NCI-H446 (cell line): ENCODE measurements at regions not wholly inside any gene's neighbourhood (a gene's known extent, or its start where the extent isn't known, plus 50 kb on each side); places are given as distances from the start of the nearest gene placed in this dataset.
A peak's percentile ranks its signal among the peaks of the same experiment; 100 is the strongest.

Experiments
- DNase-seq, 2 experiments: peaks; one replicate each; lab custom pipeline; 2025; lab: John Stamatoyannopoulos, UW

- DNase-seq: peak in 1 of 2 experiments; percentile 10
Observed at GRCh38 chr10:85222300-85222699, 893.9 kb downstream of the CCSER2 start.

- DNase-seq: peak; percentile 67 to 85
Observed at GRCh38 chr10:85224366-85224940, 896.1 kb downstream of the CCSER2 start.

DNA sequence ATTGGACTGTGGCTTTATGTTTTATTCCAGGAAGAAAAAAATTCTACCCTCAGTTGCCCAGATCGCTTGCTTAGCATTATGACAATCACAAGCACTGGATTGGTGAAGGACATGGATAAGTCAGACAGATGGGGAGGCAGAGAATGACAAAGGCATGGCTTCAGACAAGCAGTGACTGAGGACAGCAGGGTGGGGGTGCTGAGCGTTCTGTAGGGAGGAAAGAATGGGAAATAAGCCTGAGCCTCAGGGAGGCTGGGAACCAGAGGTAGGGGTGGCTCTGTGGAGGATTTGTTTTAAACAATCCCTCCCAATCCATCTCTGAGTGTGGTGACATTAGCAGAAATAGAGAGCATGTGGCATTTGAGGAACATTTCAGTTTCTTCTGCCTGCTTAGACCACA is 896.9 kb downstream of the CCSER2 start:
- DNase-seq: no peak

DNA sequence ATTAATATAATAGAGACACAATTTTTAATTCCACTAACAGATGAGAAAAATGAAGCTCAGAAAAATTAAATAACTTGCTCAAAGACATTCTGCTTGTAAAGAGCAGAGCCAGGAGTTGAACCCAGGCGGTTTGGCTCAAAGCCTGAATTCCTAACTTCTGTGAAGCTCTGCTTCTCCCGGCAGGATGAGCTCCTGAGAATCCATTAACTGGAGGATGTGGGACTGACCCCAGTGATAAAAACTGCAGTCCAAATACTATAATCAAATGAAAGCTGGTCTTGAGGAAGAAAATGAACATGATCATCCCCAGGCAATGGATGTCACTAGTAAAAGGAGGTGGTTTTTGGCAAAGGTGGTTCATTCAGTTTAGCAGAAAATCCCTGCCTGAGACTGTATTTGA is 898.2 kb downstream of the CCSER2 start:
- no peak for DNase-seq

DNA sequence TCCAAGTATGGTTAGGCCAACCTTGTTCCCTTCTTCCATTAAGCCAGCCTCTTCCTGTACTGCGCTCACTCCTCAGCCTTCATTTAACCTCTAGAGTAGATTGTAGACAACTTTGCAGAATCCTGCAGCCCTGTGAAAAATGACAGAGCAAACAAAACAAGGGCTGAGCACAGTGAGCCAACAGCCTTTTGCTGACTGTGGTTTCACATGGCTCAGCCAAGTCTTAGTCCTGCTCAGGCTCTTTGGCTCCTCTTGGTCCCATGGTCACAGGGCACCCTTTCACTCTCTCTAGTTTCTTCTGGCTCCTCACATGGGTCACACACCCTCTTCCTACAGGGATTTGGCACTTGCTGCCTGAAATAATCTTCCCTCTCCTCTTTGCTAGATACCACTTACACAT is 900.3 kb downstream of the CCSER2 start:
- DNase-seq: no peak

GRCh38 chr10:85231534-85232270 is 903.3 kb downstream of the CCSER2 start:
- no peak for DNase-seq

DNA sequence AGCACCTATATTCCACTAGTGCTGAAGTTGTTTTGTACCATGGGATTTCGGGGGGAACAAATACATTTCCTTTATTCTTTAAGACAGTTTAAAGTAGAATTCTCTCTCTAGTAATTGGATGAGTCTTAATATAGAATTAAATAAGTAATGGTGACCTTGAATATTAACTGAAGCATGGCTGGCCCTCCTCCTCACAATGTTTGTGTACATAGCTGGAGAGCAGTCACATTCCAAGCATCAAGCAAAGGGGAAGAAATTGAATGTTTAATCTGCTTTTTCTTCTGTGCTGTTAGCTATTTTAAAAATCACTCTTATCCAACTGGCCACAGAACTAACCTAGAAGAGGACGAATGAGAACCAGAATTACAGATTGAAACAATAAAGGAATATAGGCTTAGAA is 906.9 kb downstream of the CCSER2 start:
- DNase-seq: peak in 1 of 2 experiments; percentile 11

GRCh38 chr10:85238676-85239075 is 910.3 kb downstream of the CCSER2 start:
- DNase-seq: no peak

DNA sequence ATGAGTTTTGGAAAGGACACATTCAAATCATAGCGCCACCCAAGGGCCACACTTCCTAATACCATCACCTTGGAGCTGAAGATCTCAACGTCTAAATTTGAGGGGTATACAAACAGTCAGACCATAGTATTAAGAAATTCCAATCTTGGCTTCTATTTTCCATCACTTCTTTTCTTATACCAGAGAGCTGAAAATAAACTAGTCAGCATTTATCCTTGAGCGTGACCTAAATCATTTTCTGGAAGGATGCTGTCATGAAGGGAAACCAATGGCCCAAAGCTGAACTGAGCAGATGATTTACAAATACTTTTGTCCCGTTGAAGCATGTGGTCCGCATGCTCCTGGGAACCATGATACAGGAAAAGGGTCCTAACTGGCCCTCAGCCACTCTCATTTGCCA is 921.9 kb downstream of the CCSER2 start:
- DNase-seq: no peak

DNA sequence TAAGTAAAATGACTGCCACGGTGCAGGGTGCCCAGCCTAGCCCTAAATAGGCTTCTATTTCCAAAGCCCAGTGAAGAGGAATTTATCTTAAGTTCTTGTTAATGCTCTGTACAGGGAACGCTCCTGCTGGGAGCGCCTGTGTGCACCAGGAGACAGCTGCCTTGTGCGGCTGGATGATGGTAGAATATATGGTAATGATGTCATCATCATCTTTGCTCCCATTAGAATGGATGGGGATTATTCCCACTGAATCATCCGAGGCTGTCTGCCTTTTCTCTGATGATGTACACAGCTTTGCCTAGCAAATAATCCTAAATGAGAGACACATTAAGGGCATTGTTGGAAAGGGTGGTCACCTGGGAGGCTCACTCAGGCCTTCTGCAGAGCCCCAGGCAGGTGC is 928.1 kb downstream of the CCSER2 start:
- DNase-seq: no peak

GRCh38 chr10:85259908-85260307 is 931.5 kb downstream of the CCSER2 start:
- no peak for DNase-seq

- peak in 1 of 2 experiments; percentile 20 for DNase-seq
Observed at GRCh38 chr10:85262992-85263391, 934.6 kb downstream of the CCSER2 start.

DNA sequence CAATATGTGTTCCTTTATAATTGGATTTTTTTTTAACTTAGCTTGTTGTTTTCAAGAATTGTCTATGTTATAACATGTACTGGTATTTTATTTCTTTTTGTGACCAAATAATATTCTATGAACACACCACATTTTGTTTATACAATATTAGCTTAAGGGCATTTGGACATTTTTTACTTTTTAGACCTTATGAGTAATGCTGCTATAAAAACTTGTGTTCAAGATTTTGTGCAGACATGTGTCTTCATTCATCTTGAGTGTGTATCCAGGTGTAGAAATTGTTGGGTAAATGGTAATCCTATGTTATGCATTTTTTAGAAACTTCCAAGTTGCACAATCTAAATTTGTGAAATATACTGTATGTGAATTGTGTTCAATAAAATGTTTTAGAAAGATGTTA is 936.7 kb downstream of the CCSER2 start:
- DNase-seq: no peak

GRCh38 chr10:85266808-85267207 is 938.4 kb downstream of the CCSER2 start:
- no peak for DNase-seq

DNA sequence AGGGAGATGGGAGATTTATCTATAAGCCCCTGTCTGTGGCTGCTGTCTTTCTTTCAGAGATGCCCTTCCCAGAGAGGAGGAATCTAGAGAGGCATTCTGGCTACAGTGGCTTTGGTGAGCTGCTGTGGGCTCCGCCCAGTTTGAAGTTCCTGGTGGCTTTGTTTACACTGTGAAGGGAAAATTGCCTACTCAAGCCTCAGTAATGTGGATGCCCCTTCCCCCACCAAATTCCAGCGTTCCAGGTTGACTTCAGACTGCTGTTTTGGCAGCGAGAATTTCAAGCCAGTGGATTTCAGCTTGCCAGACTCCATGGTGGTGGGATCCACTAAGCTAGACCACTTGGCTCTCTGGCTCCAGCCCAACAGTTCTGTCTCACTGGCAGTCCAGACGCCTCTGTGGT is 951.6 kb downstream of the CCSER2 start:
- DNase-seq: peak in 1 of 2 experiments; percentile 1

DNA sequence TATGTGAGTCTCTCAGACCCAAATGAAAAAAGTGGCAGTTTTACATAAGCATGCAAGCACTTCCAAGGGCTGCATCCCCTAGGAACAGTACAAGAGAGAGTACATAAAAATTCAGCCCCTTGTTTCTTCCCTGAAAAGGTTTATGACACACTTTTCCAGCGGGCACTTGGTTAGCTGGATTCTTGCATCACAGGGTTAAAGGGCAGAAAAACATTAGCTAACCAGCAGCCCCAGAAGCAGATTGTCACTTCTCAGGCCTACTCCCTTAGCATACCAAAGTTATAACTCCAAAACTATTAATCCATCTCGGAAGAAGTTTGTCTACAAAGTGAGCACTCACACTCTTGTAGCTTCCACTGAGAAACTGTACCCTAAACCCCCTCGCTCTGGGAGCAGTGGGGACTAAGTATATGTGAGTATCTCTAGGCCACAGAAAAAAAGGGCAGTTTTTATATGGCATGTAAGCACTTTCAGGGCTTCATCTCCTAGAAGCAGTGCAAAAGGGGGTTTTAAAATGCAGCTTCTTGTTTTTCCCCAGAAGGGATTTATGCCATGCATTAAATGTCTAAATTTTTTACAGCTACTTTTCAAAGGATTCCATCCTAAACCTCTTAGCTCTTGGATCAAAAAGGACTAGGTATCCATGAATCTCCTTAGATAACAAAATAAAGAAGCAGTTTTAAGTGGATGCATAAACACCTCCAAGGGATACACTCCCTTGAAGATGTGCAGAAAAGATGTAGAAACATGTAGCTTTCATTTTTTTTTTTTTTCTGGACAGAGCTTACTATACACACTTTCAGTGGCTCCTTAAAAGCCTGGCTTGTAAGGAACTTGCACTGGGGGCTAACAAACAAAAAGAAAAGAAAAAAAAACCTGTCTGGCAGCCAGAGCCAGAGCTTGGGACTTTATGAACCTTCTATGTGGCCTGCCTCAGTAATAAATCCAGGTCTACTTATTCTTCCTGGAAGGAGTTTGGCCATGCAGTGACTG is 956.7 kb downstream of the CCSER2 start:
- no peak for DNase-seq

DNA sequence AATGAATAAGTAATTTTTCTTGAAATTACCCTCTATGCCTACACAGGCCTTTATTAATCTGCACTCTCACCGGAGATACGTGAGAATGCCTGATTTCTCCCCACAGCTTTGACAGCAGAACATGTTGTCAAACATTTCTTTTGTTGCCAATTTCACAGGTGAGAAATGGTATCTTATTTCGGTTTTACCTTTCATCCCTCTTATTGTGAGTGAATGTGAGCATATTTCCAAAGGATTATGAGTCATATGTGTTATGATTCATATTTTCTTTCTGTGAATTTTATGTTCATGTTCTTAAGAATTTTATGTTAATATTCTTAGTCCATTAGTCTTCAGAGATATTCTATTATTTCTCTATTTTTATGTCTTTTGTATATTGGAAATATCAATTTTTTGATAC is 965.1 kb downstream of the CCSER2 start:
- DNase-seq: no peak

DNA sequence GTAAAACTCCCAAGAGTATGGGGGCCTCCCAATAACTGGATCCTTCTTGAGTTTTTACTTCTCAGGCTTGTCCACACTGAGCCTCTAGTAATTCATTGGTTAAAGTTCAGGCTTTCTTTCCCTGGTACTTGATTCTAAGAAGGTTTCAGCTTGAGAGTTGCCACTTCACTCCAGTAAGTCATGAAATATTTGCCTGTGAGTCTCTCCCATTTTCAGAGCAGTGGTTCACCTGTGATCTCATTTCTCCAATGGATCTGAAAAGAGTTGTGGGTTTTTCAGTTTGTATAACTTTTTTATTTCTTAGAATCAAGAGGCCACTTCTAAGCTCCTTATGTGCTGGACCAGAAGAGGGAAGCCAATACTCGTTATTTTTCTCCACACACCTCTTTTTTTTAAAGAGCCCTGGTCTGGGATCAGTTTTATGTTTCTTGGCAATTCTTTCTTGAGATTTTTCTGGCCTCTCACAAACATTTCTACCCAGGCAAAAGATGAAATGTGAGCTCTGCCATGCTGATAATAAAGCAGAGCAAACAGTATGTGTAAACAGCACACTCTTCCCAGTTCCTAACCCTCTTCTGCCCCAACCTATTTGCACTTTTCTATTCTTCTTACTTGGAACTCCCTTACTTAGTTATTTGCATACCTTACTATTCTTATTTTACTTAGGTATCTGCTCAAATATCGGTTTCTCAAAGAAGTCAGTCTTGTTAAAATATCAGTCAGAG is 983.4 kb downstream of the CCSER2 start:
- no peak for DNase-seq

- no peak for DNase-seq
Observed at GRCh38 chr10:85315657-85316056, 987.3 kb downstream of the CCSER2 start.

- DNase-seq: no peak
Observed at GRCh38 chr10:85316276-85316675, 987.9 kb downstream of the CCSER2 start.

GRCh38 chr10:85317827-85318226 is 989.4 kb downstream of the CCSER2 start:
- DNase-seq: no peak
